ENCODE measurements at regions not wholly inside any gene's neighbourhood (a gene's known extent, or its start where the extent isn't known, plus 50 kb on each side); places are given as distances from the start of the nearest gene placed in this dataset.

DNA sequence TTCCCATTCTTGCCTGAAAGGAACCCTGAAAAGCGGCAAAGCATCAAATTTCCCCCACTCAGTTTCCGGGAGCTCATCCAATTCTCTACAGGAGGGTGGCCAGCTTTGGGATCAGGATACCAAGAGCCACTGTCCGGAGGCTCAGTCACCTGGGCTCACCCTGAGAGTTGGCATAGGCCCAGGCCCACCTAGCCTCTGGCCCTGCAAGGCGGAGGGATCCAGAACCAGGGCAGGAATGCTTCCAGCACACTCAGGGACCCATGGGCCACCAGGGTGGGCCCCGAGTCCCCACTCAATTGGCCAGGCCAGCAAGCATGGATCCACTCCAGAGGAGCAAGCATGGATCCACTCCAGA is 432.9 kb upstream of the MYT1L start:
- H2BK120ac ChIP-seq (replicated peaks; ENCODE audit: low read depth, low read length) = no peak overlapping the region
- no peak overlapping the region for H4K5ac ChIP-seq (ENCODE audit: insufficient read length, low read depth, low read length)
- H3K27me3 ChIP-seq (replicated peaks in 1 of 4; ENCODE audit: control insufficient read depth in 3 of 4, extremely low read depth in 1 of 4, insufficient read depth in 3 of 4, low read length in 3 of 4) = no peaks in the 10 kb centered on the region
- FAIRE-seq = no peak
- no peak overlapping the region for H3K4ac ChIP-seq (replicated peaks; ENCODE audit: insufficient read length, low read depth, low read length)
- no peak overlapping the region for H2AK5ac ChIP-seq (ENCODE audit: low read depth, low read length)
- H3K9me3 ChIP-seq (ENCODE audit: insufficient read depth in 2 of 2, low read depth in 1 of 2, low read length in 1 of 2) = peaks cover 7 to 9% of the 10 kb centered on the region in 2 experiments; a peak in 3 of 4 replicates
- H3K56ac ChIP-seq (replicated peaks; ENCODE audit: insufficient read length, low read depth, low read length) = no peak overlapping the region
- no peak overlapping the region for H3K4me3 ChIP-seq (ENCODE audit: extremely low read depth in 1 of 4, insufficient read depth in 2 of 4, low read depth in 3 of 4, low read length in 4 of 4)
- no peak overlapping the region for H2BK15ac ChIP-seq (ENCODE audit: low read length)
- H3K79me2 ChIP-seq (ENCODE audit: control insufficient read depth in 1 of 2, insufficient read depth in 2 of 2, low read length in 2 of 2) = no peaks in the 10 kb centered on the region
- no peaks in the 10 kb centered on the region for H3K23me2 ChIP-seq (ENCODE audit: low read depth, low read length)
- no peak overlapping the region for H4K8ac ChIP-seq (ENCODE audit: extremely low read depth, insufficient read depth, low read length)
- ChIA-PET POLR2A (ENCODE audit: partially characterized antibody) (no interaction called here), CTCF (ENCODE audit: partially characterized antibody) (no interaction called here)
- WGBS, 2 experiments (ENCODE audit: extremely low coverage in 1 of 2, insufficient coverage in 1 of 2, insufficient read length in 1 of 2, insufficient replicate concordance in 2 of 2, low coverage in 1 of 2, low lambda C conversion rate in 2 of 2, missing lambda C conversion rate in 1 of 2) = 82% methylated on average over 3 of the region's 5 CpGs; no CpG with 5 or more reads in 1 of the 2 experiments
- H3K27ac ChIP-seq (ENCODE audit: low read depth, low read length) = no peak overlapping the region
- TF ChIP-seq TEAD4 (IDR thresholded peaks at IDR 0.05; ENCODE audit: low read depth, low read length) (no peak), SAP30 (IDR thresholded peaks at IDR 0.05; ENCODE audit: insufficient read depth, insufficient replicate concordance, low read length) (no peak), TBP (IDR thresholded peaks at IDR 0.05; ENCODE audit: low read depth, low read length) (no peak), RXRA (IDR thresholded peaks at IDR 0.05; ENCODE audit: insufficient read depth, low read depth, low read length) (no peak), SP4 (IDR thresholded peaks at IDR 0.05; ENCODE audit: low read length) (no peak), CTBP2 (IDR thresholded peaks at IDR 0.05; ENCODE audit: borderline replicate concordance, insufficient read depth, insufficient read length, low read length) (no peak), POLR2A (IDR thresholded peaks at IDR 0.05; ENCODE audit: control extremely low read depth in 1 of 2, low read depth in 2 of 2, low read length in 2 of 2) (no peak)
- TF ChIP-seq, protein P1, sequence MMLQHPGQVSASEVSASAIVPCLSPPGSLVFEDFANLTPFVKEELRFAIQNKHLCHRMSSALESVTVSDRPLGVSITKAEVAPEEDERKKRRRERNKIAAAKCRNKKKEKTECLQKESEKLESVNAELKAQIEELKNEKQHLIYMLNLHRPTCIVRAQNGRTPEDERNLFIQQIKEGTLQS (IDR thresholded peaks at IDR 0.05; ENCODE audit: insufficient read depth, low read depth, low read length) = no peak
- H3K18ac ChIP-seq (ENCODE audit: extremely low read depth, low read length) = no peak overlapping the region; the same call in 1 of the 2 replicates
- H2AFZ ChIP-seq (ENCODE audit: low read length) = no peak overlapping the region
- H3K79me1 ChIP-seq (ENCODE audit: low read depth, low read length) = no peaks in the 10 kb centered on the region
- H3K36me3 ChIP-seq (ENCODE audit: control insufficient read depth in 2 of 4, insufficient read depth in 4 of 4, low read length in 3 of 4) = no peaks in the 10 kb centered on the region
- H3K4me1 ChIP-seq (replicated peaks in 1 of 4; ENCODE audit: control insufficient read depth in 3 of 4, insufficient read depth in 4 of 4, low read length in 3 of 4) = peaks cover 0 to 2% (median 0%) of the 10 kb centered on the region in 4 experiments; a peak in 2 of 7 replicates
- no peak overlapping the region for H2BK12ac ChIP-seq (ENCODE audit: low read depth, low read length)
- H4K20me1 ChIP-seq (replicated peaks in 1 of 2; ENCODE audit: control insufficient read depth in 1 of 2, insufficient read depth in 2 of 2, low read length in 2 of 2) = no peaks in the 10 kb centered on the region
- no peak overlapping the region for H4K91ac ChIP-seq (replicated peaks; ENCODE audit: insufficient read length, low read length)
- no peak overlapping the region for H2BK20ac ChIP-seq (ENCODE audit: low read length)
- no peak overlapping the region for H3K23ac ChIP-seq (ENCODE audit: insufficient read length)
- H3K9ac ChIP-seq (replicated peaks in 1 of 4; ENCODE audit: extremely low read depth in 1 of 4, low read depth in 3 of 4, low read length in 3 of 4) = no peak overlapping the region
- H2BK5ac ChIP-seq (ENCODE audit: low read depth, low read length) = no peak overlapping the region
- DNase-seq (ENCODE audit: low read depth in 1 of 2, low spot score in 2 of 2) = no peak
- no peak overlapping the region for H3K4me2 ChIP-seq (ENCODE audit: insufficient read depth in 1 of 2, low read depth in 2 of 2, low read length in 2 of 2)
- no peak overlapping the region for H3K14ac ChIP-seq (ENCODE audit: insufficient read length)

Measured in H1 (cell line).